AG04450 (cell line): ENCODE measurements at regions not wholly inside any gene's neighbourhood (a gene's known extent, or its start where the extent isn't known, plus 50 kb on each side); places are given as distances from the start of the nearest gene placed in this dataset.
A peak's percentile ranks its signal among the peaks of the same experiment; 100 is the strongest.
"Not testable (repeated sequence)": the region's sequence is repeated elsewhere in the genome, so short reads cannot be mapped to it uniquely, and the experiment has no call there.

Experiments used
- CTCF ChIA-PET: fragments of 300-600, 350-600 bp; formaldehyde crosslinking; extraction: SDS; loops from one replicate; lab custom pipeline; 2022; ENCODE audit warnings: antibody characterized with exemption, inconsistent platforms; lab: Charles Lee
- POLR2A ChIA-PET: fragments of 350-600 bp; formaldehyde crosslinking; extraction: SDS; loops from one replicate; lab custom pipeline; 2021; ENCODE audit warnings: antibody characterized with exemption, inconsistent platforms; lab: Yijun Ruan, JAX
- DNase-seq: peaks from one replicate; pipeline ENCODE4 v3.0.0-alpha.2; 2011; ENCODE audit warnings: low read depth, low spot score
- H3K27ac ChIP-seq: one replicate; pipeline ENCODE4 v1.5.1; 2012; ENCODE audit warnings: low read depth, low read length, control low read depth
- H3K27me3 ChIP-seq: one replicate; pipeline ENCODE4 v1.6.0; 2012; ENCODE audit warnings: low read length; ENCODE audit not compliant: control insufficient read depth, insufficient read depth
- H3K4me3 ChIP-seq: 2 replicates; pipeline ENCODE4 v1.5.1; 2011; ENCODE audit warnings: mild to moderate bottlenecking, low read depth, low read length, control low read depth
- H3K9me3 ChIP-seq: 2 replicates; pipeline ENCODE4 v1.5.1; 2012; ENCODE audit warnings: low read length; ENCODE audit not compliant: control insufficient read depth, insufficient read depth
- TF ChIP-seq, protein P1 (sequence below): IDR thresholded peaks from 2 replicates; pipeline ENCODE4 v1.5.1; 2011; ENCODE audit warnings: low read depth, low read length, control low read depth, inconsistent platforms

DNA sequence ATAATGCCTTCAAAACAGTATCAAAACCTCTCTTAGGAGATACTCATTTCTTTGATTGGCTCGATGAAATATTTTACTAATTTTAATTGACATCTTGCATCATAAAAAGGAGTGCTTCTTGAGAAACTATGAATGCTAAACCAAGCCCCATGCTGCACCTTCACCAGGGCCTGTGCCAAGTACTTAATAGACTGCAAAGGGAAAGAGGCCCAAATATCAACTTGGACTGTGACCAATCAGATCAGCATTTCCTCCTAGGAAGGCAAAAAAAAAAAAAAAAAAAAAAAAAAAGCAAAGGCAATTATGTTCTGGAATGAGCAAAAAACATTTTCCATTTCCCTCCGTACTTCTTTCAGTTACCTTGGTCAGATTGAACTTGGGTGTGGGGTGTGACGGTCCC is 253.0 kb upstream of the SOX4 start:
- H3K4me3 ChIP-seq, result no peak overlapping the region
- TF ChIP-seq, protein P1, sequence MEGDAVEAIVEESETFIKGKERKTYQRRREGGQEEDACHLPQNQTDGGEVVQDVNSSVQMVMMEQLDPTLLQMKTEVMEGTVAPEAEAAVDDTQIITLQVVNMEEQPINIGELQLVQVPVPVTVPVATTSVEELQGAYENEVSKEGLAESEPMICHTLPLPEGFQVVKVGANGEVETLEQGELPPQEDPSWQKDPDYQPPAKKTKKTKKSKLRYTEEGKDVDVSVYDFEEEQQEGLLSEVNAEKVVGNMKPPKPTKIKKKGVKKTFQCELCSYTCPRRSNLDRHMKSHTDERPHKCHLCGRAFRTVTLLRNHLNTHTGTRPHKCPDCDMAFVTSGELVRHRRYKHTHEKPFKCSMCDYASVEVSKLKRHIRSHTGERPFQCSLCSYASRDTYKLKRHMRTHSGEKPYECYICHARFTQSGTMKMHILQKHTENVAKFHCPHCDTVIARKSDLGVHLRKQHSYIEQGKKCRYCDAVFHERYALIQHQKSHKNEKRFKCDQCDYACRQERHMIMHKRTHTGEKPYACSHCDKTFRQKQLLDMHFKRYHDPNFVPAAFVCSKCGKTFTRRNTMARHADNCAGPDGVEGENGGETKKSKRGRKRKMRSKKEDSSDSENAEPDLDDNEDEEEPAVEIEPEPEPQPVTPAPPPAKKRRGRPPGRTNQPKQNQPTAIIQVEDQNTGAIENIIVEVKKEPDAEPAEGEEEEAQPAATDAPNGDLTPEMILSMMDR, result no peak
- H3K27me3 ChIP-seq, result peaks cover 2% of the 10 kb centered on the region
- H3K9me3 ChIP-seq, result no peaks in the 10 kb centered on the region
- ChIA-PET CTCF (no interaction called here), POLR2A (no interaction called here)
- H3K27ac ChIP-seq, result no peak overlapping the region
- DNase-seq, result no peak

DNA sequence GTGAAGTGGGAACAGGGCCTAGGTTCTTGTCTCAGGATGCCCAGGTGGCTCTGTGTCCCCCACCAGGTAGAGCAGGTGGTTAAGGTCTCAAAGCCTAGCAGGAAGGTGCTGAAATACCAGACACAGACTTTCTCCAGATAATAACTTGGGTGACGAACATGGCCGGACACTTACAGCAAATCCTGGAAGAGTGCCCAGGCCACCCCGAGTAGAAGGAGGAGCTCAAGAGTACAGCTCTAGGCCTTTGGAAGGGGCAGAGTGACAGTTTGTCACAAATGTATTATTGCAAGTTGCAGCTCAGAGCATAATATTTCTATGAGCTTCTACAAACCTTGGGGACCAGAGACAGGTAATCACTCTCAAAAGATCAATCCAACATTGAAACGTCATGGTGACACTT is 251.6 kb upstream of the SOX4 start:
- ChIA-PET POLR2A (no interaction called here), CTCF (no interaction called here)
- no peak for DNase-seq
- Histone ChIP-seq H3K27ac (no peak overlapping the region), H3K27me3 (no peaks in the 10 kb centered on the region), H3K4me3 (no peak overlapping the region), H3K9me3 (no peaks in the 10 kb centered on the region)
- TF ChIP-seq, protein P1, result no peak

- DNase-seq, result no peak
- CTCF ChIA-PET, result no interaction called here
- H3K9me3 ChIP-seq, result no peaks in the 10 kb centered on the region
- H3K27ac ChIP-seq, result no peak overlapping the region
- TF ChIP-seq, protein P1, result no peak
- POLR2A ChIA-PET, result no interaction called here
- no peak overlapping the region for H3K4me3 ChIP-seq
- H3K27me3 ChIP-seq, result no peaks in the 10 kb centered on the region
Measured at GRCh38 chr6:21342501-21342900, 251.1 kb upstream of the SOX4 start.

DNA sequence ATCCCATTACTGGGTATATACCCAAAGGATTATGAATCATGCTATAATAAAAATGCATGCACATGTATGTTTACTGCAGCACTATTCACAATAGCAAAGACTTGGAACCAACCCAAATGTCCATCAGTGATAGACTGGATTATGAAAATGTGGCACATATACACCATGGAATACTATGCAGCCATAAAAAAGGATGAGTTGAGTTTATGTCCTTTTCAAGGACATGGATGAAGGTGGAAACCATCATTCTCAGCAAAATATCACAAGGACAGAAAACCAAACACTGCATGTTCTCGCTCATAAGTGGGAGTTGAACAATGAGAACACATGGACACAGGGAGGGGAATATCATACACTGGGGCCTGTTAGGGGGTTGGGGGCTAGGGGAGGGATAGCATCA is 247.8 kb upstream of the SOX4 start:
- H3K27ac ChIP-seq, result not testable (repeated sequence)

DNA sequence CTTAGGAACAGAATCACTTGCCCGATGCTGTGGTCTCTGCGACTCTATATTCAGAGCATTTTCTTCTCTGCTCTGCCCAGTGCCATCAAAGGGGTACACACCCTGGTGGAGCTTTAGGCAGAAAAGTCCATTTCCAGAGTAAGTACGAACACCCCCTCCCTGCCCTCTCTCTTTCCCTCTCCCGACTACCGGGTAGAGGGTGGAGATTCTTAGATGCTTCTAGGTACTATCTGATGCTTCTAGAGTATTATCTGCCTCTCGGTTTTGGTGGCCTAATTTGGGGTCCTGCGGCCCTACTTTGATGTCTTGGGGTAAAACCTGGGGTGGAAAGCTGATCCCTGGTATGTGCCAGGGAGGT is 245.4 kb upstream of the SOX4 start:
- ChIA-PET POLR2A (no interaction called here), CTCF (no interaction called here)
- H3K27ac ChIP-seq, result no peak overlapping the region
- H3K27me3 ChIP-seq, result no peaks in the 10 kb centered on the region
- no peak overlapping the region for H3K4me3 ChIP-seq
- TF ChIP-seq, protein P1, result no peak
- no peaks in the 10 kb centered on the region for H3K9me3 ChIP-seq
- DNase-seq, result no peak

More for the DNA sequence above, 247.8 kb upstream of the SOX4 start:
- H3K9me3 ChIP-seq, CTCF ChIA-PET, POLR2A ChIA-PET, DNase-seq, H3K27me3 ChIP-seq, H3K4me3 ChIP-seq: not testable (repeated sequence)

GRCh38 chr6:21348504-21349195 is 244.9 kb upstream of the SOX4 start:
- peak; percentile 23 for DNase-seq
- H3K27me3 ChIP-seq, result no peaks in the 10 kb centered on the region
- peak overlapping the region; percentile 35 for H3K4me3 ChIP-seq

More at GRCh38 chr6:21348504-21349195, 244.9 kb upstream of the SOX4 start:
- ChIA-PET CTCF (no interaction called here), POLR2A (no interaction called here)
- TF ChIP-seq, protein P1, result no peak
- peak overlapping the region; percentile 57 for H3K27ac ChIP-seq
- no peaks in the 10 kb centered on the region for H3K9me3 ChIP-seq
